Panc1 (cell line): ENCODE measurements at regions not wholly inside any gene's neighbourhood (a gene's known extent, or its start where the extent isn't known, plus 50 kb on each side); places are given as distances from the start of the nearest gene placed in this dataset.

ENCODE experiments used
- ATAC-seq: fragments of 200-7000 bp; cut with Tn5 transposase; 2 replicates; pipeline ENCODE4 v1.9.1; 2020; ENCODE audit warnings: mild to moderate bottlenecking, moderate library complexity
- BruUV-seq: library from RNA; stranded (reverse); fragments of 400-500 nt; replicated peaks from 2 replicates; lab custom pipeline; 2021; lab: Mats Ljungman, UMichigan
- CTCF ChIA-PET: fragments of 300-600 bp; sonication (Branson Sonifier 250); formaldehyde crosslinking; loops from one replicate; lab custom pipeline; 2022; ENCODE audit warnings: antibody characterized with exemption; lab: Charles Lee
- POLR2A ChIA-PET: fragments of 300-600 bp; sonication (Branson Sonifier 250); formaldehyde crosslinking; loops from one replicate; lab custom pipeline; 2022; ENCODE audit warnings: antibody characterized with exemption; lab: Charles Lee
- DNase-seq: peaks from one replicate; pipeline ENCODE4 v3.0.0-alpha.2; 2010; ENCODE audit warnings: low read depth, low spot score
- H3K27ac ChIP-seq: 2 replicates; pipeline ENCODE4 v1.5.1; 2011; ENCODE audit warnings: mild to moderate bottlenecking, low read length, inconsistent platforms
- H3K27me3 ChIP-seq: fragments of 200-500 bp; sonication (Bioruptor generic); 2 replicates; pipeline ENCODE4 v1.6.0; 2014; ENCODE audit warnings: low read length, inconsistent platforms; ENCODE audit not compliant: control insufficient read depth, insufficient read depth
- H3K36me3 ChIP-seq: fragments of 200-500 bp; sonication (Bioruptor generic); 2 replicates; pipeline ENCODE4 v1.5.1; 2014; ENCODE audit warnings: inconsistent platforms, mild to moderate bottlenecking, low read length, moderate library complexity; ENCODE audit not compliant: control insufficient read depth, insufficient read depth
- H3K4me1 ChIP-seq: 2 replicates; pipeline ENCODE4 v1.5.1; 2011; ENCODE audit warnings: inconsistent platforms, mild to moderate bottlenecking, low read length, moderate library complexity; ENCODE audit not compliant: control insufficient read depth, insufficient read depth
- H3K4me3 ChIP-seq, 2 experiments: 2 replicates each; pipeline ENCODE4 v1.5.1; 2011 to 2012; ENCODE audit warnings: low read depth in 2 of 2, low read length in 2 of 2, mild to moderate bottlenecking in 2 of 2, inconsistent platforms in 1 of 2, moderate library complexity in 1 of 2
- H3K9me3 ChIP-seq: fragments of 200-500 bp; sonication (Bioruptor generic); 2 replicates; pipeline ENCODE4 v1.5.1; 2014; ENCODE audit warnings: low read depth, mild to moderate bottlenecking, inconsistent platforms, low read length, moderate library complexity; ENCODE audit not compliant: control insufficient read depth, insufficient read depth
- CTCF ChIP-seq: fragments of 450-650 bp; IDR thresholded peaks from 2 replicates; pipeline ENCODE4 v1.5.1; 2017; ENCODE audit warnings: mild to moderate bottlenecking
- POLR2AphosphoS5 ChIP-seq: IDR thresholded peaks from 2 replicates; pipeline ENCODE4 v1.6.1; 2012; ENCODE audit warnings: mild to moderate bottlenecking, low read depth, low read length, moderate library complexity
- REST ChIP-seq, 2 experiments: IDR thresholded peaks; 2 replicates each; pipeline ENCODE4 v1.6.1; 2011 to 2012; ENCODE audit warnings: low read depth in 2 of 2, control low read depth in 1 of 2, low read length in 1 of 2, mild to moderate bottlenecking in 1 of 2, moderate library complexity in 1 of 2; ENCODE audit not compliant: insufficient read depth in 1 of 2
- SIN3A ChIP-seq: IDR thresholded peaks from 2 replicates; pipeline ENCODE4 v1.6.1; 2012; ENCODE audit warnings: low read depth, mild to moderate bottlenecking, low read length, moderate library complexity, borderline replicate concordance; ENCODE audit not compliant: insufficient read depth
- TCF7L2 ChIP-seq: IDR thresholded peaks from 2 replicates; pipeline ENCODE4 v1.6.1; 2011; ENCODE audit warnings: mild to moderate bottlenecking, low read depth, low read length, inconsistent platforms
- in situ Hi-C: cut with HindIII; loops from 2 replicates; pipeline ENCODE4 v1.10.0; 2016; ENCODE audit warnings: low sequenced_read_pairs, low pct_unique_long_range_greater_than_20kb
- intact Hi-C: fragments of 100-400 bp; cut with micrococcal nuclease; formaldehyde crosslinking; loops from one replicate; pipeline ENCODE4 v1.10.0; 2022; ENCODE audit not compliant: unreplicated experiment

GRCh38 chr16:51825779-51826178 is 674.7 kb upstream of the SALL1 start:
- Histone ChIP-seq H3K4me3 (no peak overlapping the region), H3K27me3 (no peaks in the 10 kb centered on the region), H3K27ac (no peak overlapping the region), H3K9me3 (no peaks in the 10 kb centered on the region), H3K36me3 (no peaks in the 10 kb centered on the region), H3K4me1 (no peaks in the 10 kb centered on the region)
- no peak for ATAC-seq
- in situ Hi-C loops (no loop called here), intact Hi-C loops (no loop called here)
- TF ChIP-seq POLR2AphosphoS5 (no peak), CTCF (no peak), SIN3A (no peak)
- ChIA-PET POLR2A (no interaction called here), CTCF (no interaction called here)
- BruUV-seq, result no TSS peak
- DNase-seq, result no peak

GRCh38 chr16:51822471-51822870 is 671.4 kb upstream of the SALL1 start:
- ATAC-seq (no peak), DNase-seq (no peak)
- H3K4me3 ChIP-seq, result no peak overlapping the region
- no peak for TF ChIP-seq TCF7L2
- no peak for TF ChIP-seq POLR2AphosphoS5
- no peak for TF ChIP-seq SIN3A
- TF ChIP-seq CTCF, result no peak
- TF ChIP-seq REST (IDR thresholded peaks at IDR 0.05; ENCODE audit: insufficient read depth in 1 of 2, low read depth in 2 of 2, low read length in 1 of 2), result no peak
- CTCF ChIA-PET, result no interaction called here
- intact Hi-C loops (loop anchor here (5.0 kb wide), 1 partner anchor 160 kb away; no protein-coding TSS in a partner anchor), in situ Hi-C loops (no loop called here)
- no peaks in the 10 kb centered on the region for H3K36me3 ChIP-seq
- H3K27ac ChIP-seq, result no peak overlapping the region
- no peaks in the 10 kb centered on the region for H3K9me3 ChIP-seq
- H3K27me3 ChIP-seq, result no peaks in the 10 kb centered on the region
- POLR2A ChIA-PET, result no interaction called here
- BruUV-seq, result no TSS peak
- no peaks in the 10 kb centered on the region for H3K4me1 ChIP-seq
